HCT116 (cell line): ENCODE measurements at regions not wholly inside any gene's neighbourhood (a gene's known extent, or its start where the extent isn't known, plus 50 kb on each side); places are given as distances from the start of the nearest gene placed in this dataset.

Experiments
- CEBPB ChIP-seq: IDR thresholded peaks from 2 replicates; pipeline ENCODE4 v1.6.1; 2012; ENCODE audit warnings: low read depth
- CTCF ChIP-seq, 3 experiments: fragments of 200-600 bp in 1 of 3; sonication (generic) in 1 of 3; IDR thresholded peaks in 2 of 3; conservative IDR thresholded peaks in 1 of 3; 2 replicates each; pipeline ENCODE4 v1.5.1; 2012 to 2017; ENCODE audit warnings: low read depth in 2 of 3, low read length in 2 of 3, antibody characterized with exemption in 1 of 3, borderline replicate concordance in 1 of 3, control low read depth in 1 of 3, mild to moderate bottlenecking in 1 of 3, mixed read lengths in 1 of 3, mixed run types in 1 of 3, moderate library complexity in 1 of 3; ENCODE audit not compliant: insufficient read depth in 1 of 3
- EZH2 ChIP-seq: fragments of 200-600 bp; sonication (generic); IDR thresholded peaks from 2 replicates; pipeline ENCODE4 v1.6.1; 2017; ENCODE audit warnings: antibody characterized with exemption, mixed run types
- RAD21 ChIP-seq: IDR thresholded peaks from 2 replicates; pipeline ENCODE4 v1.6.1; 2012; ENCODE audit warnings: low read depth, mild to moderate bottlenecking
- REST ChIP-seq: IDR thresholded peaks from 2 replicates; pipeline ENCODE4 v1.6.1; 2012; ENCODE audit warnings: low read depth
- SP1 ChIP-seq: IDR thresholded peaks from 2 replicates; pipeline ENCODE4 v1.6.1; 2012; ENCODE audit warnings: low read depth

- TF ChIP-seq CEBPB, result no peak
- TF ChIP-seq CTCF (IDR thresholded peaks at IDR 0.05 in 2 of 3, conservative IDR thresholded peaks at IDR 0.05 in 1 of 3; ENCODE audit: borderline replicate concordance in 1 of 3, insufficient read depth in 1 of 3, low read depth in 2 of 3, low read length in 2 of 3), result no peak
- no peak for TF ChIP-seq RAD21
- TF ChIP-seq EZH2, result no peak
- no peak for TF ChIP-seq REST
- TF ChIP-seq SP1, result no peak
Measured at GRCh38 chr12:87491089-87491488, 538.1 kb downstream of the C12orf50 start.
